WI38 (cell line): ENCODE measurements at regions not wholly inside any gene's neighbourhood (a gene's known extent, or its start where the extent isn't known, plus 50 kb on each side); places are given as distances from the start of the nearest gene placed in this dataset.

Source experiments
- H3K4me3 ChIP-seq: 2 replicates; pipeline ENCODE4 v1.5.1; 2011; ENCODE audit warnings: low read depth, mild to moderate bottlenecking, control low read depth, low read length
- CTCF ChIP-seq: IDR thresholded peaks from 2 replicates; pipeline ENCODE4 v1.5.1; 2012; ENCODE audit warnings: low read depth, mild to moderate bottlenecking, control low read depth, low read length

GRCh38 chr11:80432057-80432456, 991.2 kb upstream of the TENM4 start:
- TF ChIP-seq CTCF: no peak
- H3K4me3 ChIP-seq: no peak overlapping the region

GRCh38 chr11:80424012-80424695, 983.3 kb upstream of the TENM4 start:
- TF ChIP-seq CTCF: no peak
- H3K4me3 ChIP-seq: no peak overlapping the region

- no peak overlapping the region for H3K4me3 ChIP-seq
- TF ChIP-seq CTCF: no peak
Observed at GRCh38 chr11:80420374-80420773, 979.5 kb upstream of the TENM4 start.

- no peak for TF ChIP-seq CTCF
- H3K4me3 ChIP-seq: no peak overlapping the region
Observed at GRCh38 chr11:80417681-80418080, 976.9 kb upstream of the TENM4 start.

- H3K4me3 ChIP-seq: no peak overlapping the region
- TF ChIP-seq CTCF: no peak
Observed at GRCh38 chr11:80415580-80415979, 974.8 kb upstream of the TENM4 start.

GRCh38 chr11:80414181-80415165, 973.6 kb upstream of the TENM4 start:
- no peak for TF ChIP-seq CTCF
- H3K4me3 ChIP-seq: no peak overlapping the region

- no peak overlapping the region for H3K4me3 ChIP-seq
- TF ChIP-seq CTCF: no peak
Observed at GRCh38 chr11:80412604-80413003, 971.8 kb upstream of the TENM4 start.
